Astrocyte of the cerebellum (primary cell): ENCODE measurements at regions not wholly inside any gene's neighbourhood (a gene's known extent, or its start where the extent isn't known, plus 50 kb on each side); places are given as distances from the start of the nearest gene placed in this dataset.

ENCODE experiments used
- DNase-seq: peaks from one replicate; pipeline ENCODE4 v3.0.0-alpha.2; 2011; ENCODE audit warnings: low read depth
- H3K4me3 ChIP-seq: 2 replicates; pipeline ENCODE4 v1.5.1; 2011; ENCODE audit warnings: mild to moderate bottlenecking, low read depth, low read length, moderate library complexity
- in situ Hi-C: cut with HindIII; loops from 2 replicates; pipeline ENCODE4 v1.10.0; 2017; ENCODE audit warnings: low sequenced_read_pairs
- TF ChIP-seq, protein P1 (sequence below): IDR thresholded peaks from 2 replicates; pipeline ENCODE4 v1.5.1; 2012; ENCODE audit warnings: low read length, low read depth, moderate library complexity, mild to moderate bottlenecking; ENCODE audit errors: missing control alignments

DNA sequence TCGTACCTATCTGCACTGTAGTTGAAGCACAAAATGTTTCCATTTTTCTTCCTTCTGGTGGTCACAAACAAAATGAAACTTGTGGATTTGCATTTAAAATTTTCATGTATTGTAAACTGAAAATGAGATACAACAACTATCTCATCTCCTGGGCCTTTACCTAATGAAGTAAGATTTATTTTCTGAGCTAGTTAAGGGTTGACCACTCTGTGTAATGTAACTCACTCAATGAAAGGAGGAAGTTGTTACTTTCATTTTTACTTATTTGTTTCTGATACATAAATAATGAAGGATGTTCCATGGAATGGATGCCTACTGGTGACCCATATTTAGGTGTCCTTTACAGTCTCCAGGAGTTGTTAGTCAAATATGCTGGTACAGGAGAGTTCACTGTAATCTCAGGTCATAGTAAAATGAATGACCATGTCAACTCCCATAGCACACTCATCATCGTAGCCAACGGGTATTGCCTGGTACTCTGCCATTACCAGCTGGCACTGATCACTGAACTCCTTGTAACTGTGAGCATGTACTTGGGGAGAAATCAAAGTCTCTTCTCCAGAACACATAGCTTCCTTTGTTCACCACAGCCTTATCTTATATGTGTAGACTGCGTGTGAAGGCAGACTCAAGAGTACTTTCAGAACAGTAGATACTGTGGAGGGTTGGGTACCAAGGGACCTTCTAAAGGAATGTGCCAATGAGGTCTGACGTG is 474.2 kb upstream of the ROBO2 start:
- H3K4me3 ChIP-seq, result no peak overlapping the region
- in situ Hi-C loops, result no loop called here
- TF ChIP-seq, protein P1, sequence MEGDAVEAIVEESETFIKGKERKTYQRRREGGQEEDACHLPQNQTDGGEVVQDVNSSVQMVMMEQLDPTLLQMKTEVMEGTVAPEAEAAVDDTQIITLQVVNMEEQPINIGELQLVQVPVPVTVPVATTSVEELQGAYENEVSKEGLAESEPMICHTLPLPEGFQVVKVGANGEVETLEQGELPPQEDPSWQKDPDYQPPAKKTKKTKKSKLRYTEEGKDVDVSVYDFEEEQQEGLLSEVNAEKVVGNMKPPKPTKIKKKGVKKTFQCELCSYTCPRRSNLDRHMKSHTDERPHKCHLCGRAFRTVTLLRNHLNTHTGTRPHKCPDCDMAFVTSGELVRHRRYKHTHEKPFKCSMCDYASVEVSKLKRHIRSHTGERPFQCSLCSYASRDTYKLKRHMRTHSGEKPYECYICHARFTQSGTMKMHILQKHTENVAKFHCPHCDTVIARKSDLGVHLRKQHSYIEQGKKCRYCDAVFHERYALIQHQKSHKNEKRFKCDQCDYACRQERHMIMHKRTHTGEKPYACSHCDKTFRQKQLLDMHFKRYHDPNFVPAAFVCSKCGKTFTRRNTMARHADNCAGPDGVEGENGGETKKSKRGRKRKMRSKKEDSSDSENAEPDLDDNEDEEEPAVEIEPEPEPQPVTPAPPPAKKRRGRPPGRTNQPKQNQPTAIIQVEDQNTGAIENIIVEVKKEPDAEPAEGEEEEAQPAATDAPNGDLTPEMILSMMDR, result no peak
- no peak for DNase-seq

DNA sequence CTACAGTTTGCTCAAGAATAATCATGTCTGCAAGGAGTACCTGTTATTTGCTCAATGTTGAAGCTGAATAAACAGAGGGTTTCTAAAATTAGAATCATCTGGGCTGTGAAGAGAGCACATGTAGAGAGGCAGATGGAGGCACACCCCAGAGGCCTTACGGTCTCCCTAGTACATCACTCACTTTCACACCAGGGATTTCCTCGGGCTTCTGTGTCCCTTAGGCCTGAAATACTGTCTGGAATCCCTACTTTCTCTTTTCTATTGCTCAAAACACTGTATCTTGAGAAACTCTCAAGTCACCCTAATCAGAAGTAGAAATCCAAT is 473.7 kb upstream of the ROBO2 start:
- no peak overlapping the region for H3K4me3 ChIP-seq
- TF ChIP-seq, protein P1, result no peak
- DNase-seq, result no peak
- in situ Hi-C loops, result no loop called here

DNA sequence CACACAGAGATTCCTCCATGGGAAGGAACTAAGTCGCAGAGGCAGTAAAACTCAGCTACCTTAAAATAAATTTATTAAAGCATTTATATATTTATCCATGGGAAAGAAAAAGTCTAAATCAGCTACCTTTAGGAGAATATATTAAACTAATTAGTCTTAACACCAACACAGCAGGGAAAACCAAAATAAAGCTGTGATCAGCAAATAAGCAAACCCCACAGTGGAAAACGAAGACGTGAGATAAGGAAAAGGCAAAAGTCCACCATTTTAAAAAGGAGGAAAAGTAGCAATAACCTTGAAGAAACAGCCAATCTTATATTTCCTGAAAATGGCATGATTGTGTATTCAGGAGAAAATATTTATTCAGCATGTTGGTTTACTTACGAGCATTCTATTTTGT is 473.0 kb upstream of the ROBO2 start:
- no peak overlapping the region for H3K4me3 ChIP-seq
- TF ChIP-seq, protein P1, result no peak
- no peak for DNase-seq
- in situ Hi-C loops, result no loop called here

DNA sequence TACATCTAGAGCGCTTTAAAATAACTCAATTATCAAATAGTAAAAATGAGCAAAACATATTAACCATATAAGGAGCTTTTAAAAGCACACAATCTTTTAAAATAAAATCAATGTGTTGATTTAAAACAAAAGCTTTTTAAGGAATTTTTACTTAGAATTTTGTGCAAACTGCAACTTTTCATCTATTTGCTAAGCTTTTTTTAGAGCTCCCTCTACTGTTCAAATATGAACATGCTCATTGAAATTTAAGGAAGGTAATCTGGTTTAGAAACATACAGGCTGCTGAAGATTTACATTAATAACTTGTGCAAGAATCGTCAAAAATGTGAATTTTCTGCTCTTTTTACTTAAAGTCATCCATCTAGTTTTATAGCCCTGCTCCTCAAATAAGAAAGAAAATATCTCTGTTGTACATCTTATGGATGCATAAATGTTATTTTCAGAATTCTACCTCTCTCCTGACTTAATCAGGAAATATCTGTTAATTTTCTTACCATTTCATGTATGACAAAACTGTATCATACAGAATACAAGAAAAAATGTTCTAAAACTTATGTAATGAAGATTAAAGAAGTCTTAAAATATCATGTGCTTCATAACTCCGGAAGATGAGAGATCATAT is 469.4 kb upstream of the ROBO2 start:
- DNase-seq, result no peak
- TF ChIP-seq, protein P1, result peak; percentile 44
- in situ Hi-C loops, result no loop called here
- no peak overlapping the region for H3K4me3 ChIP-seq

DNA sequence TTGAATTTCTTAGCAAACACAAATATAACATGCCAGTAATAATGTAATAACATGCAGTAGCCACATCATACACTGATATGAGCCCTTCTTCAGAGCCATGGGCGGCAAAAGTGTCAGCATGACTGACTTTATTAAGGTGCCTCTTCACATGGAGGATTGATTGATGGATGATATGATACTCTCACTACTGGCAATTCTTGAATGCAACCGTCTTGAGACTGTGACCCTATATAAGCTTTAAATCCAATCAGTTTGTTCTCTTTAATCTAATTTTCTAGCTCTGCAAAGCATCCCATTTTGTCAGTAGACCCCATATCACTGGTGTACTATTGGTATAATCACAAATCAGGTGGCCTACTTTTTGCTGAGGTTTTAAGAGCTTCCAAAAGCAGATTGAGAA is 463.7 kb upstream of the ROBO2 start:
- DNase-seq, result no peak
- in situ Hi-C loops, result no loop called here
- TF ChIP-seq, protein P1, result no peak
- no peak overlapping the region for H3K4me3 ChIP-seq

DNA sequence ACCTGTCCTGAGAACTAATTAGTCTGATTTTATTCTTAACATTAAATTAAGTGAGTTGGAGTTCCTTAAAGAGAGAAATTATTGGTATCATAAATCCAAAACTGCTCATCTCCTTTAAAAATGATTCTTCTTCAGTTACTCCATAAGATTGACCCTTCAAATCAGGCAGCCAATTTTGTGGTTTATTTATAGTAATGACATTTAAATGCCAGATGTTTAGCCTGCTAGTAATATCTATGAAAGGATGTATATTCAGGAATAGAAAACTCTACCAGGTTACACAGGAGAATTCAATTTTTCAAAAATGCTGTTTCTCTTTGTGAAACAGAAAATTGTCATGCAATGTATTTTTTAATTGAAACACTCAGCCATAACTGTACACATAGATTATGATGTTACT is 457.8 kb upstream of the ROBO2 start:
- H3K4me3 ChIP-seq, result no peak overlapping the region
- TF ChIP-seq, protein P1, result no peak
- in situ Hi-C loops, result no loop called here
- DNase-seq, result no peak
